HG03520 (cell line): ENCODE measurements at regions not wholly inside any gene's neighbourhood (a gene's known extent, or its start where the extent isn't known, plus 50 kb on each side); places are given as distances from the start of the nearest gene placed in this dataset.

Source experiments
- ATAC-seq: cut with Tn5 transposase; IDR thresholded peaks from one replicate; pipeline ENCODE4 v1.9.1; 2021; ENCODE audit warnings: mild to moderate bottlenecking, moderate library complexity; ENCODE audit not compliant: unreplicated experiment

DNA sequence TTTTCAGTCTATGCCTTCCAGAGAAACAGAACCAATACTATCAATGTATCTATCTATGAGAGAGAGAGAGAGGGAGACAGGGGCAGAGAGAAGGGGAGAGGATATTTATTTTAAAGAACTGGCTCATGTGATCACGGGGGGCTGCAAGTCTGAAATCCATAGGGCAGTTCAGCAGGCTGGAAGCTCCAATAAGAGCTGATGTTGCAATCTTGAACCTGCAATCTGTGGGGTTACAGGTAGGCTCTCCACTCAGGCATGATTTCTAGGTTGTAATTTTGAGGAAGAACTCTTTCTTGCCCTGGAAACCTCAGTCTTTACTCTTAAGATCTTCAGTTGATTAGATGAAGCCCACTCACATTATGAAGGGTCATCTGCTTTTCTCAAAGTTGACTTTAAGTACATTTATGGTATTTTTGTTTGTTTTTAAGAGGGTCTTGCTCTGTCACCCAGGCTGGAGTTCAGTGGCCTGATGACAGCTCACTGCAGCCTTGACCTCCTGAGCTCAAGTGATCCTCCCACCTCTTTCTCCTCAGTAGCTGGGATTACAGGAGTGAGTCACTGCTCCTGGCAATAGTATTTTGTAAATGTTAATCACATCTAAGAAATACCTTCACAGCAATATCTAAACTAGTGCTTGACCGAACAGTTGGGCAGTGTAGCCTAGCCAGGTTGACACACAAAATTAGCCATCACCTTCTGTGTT, 376.4 kb downstream of the FGF9 start:
- no peak for ATAC-seq

DNA sequence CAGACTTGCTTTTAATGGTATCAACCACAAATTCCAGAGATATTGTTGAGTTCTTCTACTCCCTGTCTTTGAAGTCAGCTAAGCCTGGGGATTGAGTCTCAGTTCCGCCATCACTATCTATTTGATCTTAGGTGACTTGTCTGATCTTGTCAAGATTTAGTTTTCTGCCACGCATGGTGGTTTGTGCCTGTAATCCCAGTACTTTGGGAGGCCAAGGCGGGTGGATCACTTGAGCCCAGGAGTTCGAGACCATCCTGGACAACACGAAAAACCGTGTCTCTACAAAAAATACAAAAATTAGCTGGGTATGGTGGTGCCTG, 376.9 kb downstream of the FGF9 start:
- no peak for ATAC-seq

DNA sequence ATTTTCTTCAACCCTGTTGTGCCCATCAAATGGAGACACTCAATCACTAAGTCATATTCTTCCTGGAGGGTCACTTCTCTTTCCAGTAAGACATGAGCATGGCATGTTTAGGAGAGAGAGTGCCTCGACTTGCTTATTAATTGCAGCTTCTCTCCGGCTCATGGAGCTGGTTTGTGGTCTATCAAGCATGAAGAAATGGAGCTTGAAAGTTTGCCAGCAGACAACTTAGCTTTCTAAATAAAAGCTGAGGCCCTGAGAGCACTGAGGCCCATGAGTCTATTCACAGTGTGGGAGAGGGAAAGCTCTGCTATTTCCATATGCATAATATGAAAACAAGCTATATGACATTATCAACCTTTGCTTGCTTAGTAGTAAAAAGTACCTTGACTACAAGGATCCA, 378.5 kb downstream of the FGF9 start:
- ATAC-seq = no peak

DNA sequence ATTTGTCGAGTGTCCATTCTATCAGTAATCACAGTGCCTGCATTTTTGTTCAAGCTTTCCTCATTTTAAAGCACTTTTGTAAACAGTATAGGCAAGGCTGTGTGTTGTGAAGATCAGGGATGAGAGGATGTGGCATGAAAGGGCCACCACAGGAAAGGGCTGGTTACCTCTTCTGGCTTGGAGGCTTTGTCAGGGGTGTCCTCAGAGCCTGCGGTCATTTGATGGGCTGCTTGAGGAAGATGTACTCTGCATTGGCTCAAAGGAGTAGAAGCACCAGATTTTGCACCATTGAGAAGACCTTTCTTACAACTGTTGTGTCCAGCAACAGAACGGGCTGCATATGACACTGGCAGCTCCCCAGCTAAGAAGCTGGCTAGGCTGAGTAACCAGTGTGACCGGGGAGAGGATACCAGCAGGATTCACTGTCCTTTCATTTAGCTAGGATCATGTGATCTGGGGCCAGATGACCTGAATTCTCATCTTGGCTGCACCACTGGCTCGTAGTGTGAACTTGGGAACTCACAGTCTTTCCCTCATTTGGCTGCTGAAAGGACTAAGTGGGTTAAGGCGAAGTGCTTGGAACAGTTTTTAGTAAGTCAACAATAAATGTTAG, 380.2 kb downstream of the FGF9 start:
- ATAC-seq = no peak

DNA sequence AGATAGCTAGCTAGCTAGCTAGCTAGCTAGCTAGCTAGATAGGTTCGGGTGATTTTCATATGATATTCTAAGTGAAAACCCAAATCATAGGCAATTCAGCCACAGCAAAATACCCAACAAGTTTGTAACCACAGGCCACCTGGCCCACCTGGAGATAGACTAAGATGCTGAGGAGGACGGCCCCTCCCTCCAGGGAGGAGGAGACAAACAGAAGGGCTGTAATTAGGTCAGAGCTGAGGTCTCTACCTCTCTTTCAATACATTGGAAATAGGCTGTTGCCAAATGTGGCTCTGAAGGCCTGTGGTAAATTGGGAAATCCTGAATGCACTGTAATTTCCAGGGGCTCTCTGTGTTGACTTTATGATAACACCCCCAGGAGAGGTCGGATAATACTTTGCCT, 382.2 kb downstream of the FGF9 start:
- no peak for ATAC-seq

DNA sequence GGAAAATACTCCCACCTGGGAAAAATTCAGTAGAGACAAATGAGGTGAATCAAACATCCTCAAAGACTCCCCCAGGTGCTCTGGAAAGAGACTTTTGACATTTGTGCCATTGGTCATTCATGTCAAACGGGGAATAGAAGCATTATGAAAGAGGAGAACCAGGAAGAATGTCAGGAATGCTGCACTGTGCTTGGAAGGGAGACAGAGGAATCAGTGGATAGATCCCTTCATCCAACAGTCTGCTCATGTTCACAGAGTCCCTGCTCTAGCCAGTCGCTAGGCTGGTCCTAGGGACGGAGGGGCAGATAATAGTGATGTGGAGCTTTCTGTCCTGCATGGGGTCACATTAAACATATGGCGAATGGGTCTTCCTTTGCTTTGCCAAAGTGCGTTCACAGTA, 384.4 kb downstream of the FGF9 start:
- ATAC-seq = no peak

DNA sequence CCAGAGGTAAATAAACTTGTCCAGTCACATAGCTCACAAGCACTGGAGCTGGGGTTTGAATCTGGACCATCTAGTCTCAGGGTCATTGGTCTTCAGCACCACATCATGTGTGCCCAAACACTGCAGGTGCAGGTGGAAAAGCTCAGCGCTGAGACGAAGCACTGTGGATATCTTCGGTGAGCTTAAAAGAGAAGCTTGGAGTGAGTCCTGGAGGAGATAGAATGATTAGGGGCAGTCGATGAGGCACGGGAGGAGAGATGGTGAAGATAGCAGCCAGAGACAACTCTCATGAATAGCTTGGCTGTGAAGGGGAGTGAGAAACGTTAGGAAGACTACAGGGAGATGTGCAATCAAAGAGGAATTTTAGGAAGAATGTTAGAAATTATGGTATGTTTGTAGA, 389.3 kb downstream of the FGF9 start:
- no peak for ATAC-seq

DNA sequence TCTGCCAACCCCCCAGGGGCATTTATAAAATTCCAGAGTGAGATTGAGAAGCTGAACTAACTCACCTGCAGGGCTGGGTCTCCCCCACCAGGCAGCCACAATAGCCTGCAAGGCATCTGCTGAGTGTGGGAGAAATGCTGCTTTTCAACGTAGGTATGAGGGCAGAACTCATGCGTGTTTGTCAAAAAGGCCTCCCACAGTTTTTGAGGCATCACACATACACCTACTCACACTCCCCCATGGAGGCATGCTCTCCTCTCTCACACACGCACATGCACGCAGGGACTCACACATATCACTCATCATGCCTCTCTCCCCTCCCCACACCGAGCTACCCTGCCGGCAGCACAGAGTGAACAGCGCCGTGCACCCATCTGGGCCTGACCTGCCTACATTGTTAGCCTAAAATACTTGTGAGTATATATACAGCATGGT, 390.5 kb downstream of the FGF9 start:
- ATAC-seq = peak; percentile 76

DNA sequence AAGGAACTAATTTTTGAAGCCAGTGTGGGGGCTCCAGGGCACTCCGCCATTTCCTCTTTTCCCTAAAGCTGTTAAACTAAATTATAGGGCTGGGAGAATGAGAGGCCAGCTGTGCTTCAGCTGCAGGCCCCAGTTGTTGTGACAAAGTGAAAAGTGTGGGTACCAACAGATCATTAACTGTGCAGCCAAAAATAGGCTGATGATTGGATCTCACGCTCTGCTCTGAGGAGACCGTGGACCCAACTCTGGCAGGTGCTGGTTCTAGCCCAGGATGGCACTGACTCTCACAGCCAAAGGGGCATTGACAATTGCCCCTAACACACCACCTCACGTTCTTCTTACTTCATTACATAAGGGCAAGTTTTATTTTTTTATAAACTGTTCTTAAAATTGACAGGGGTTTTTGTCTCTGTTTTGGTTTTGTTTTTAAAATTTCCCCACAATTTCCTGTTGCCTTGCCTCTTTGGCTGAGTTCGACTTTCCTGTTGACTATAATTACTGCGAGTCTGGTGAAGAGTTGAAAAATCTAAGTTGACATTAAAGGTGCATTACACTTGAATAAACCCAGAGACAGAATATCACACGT, 391.0 kb downstream of the FGF9 start:
- peak; percentile 70 for ATAC-seq

DNA sequence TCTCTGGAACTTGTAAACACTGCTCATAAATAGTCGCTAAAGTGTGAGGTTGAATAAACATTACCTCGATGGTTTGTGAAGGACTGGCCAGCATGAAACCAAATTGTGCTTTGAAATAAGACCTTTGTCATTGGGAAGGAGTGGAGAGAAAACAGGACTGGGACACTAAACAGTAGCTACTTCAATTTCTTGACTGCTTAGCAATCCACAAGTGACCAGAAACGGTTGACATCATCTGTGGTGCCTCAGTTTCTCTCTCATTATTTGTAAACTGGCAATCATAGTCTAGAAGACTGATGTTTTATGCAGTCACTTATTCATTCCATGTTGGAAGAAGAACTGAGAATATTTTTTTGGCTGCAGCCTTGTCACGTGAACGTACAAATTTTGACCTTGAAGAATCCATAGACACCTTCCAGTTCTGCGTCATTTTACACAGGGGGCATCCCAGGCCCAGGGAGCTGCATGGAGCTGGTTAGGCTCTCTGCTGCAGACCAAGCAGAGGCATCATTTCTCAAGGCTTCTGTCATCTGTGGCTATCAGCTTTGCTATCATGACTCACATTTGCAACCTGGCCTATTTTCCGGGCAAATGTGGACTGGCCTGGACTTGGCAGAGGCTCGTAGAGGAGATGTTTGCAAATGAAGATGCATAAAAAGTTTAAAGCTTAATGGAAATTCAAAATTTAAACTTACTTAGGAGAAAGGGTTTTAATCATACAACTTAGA, 391.8 kb downstream of the FGF9 start:
- ATAC-seq = no peak

DNA sequence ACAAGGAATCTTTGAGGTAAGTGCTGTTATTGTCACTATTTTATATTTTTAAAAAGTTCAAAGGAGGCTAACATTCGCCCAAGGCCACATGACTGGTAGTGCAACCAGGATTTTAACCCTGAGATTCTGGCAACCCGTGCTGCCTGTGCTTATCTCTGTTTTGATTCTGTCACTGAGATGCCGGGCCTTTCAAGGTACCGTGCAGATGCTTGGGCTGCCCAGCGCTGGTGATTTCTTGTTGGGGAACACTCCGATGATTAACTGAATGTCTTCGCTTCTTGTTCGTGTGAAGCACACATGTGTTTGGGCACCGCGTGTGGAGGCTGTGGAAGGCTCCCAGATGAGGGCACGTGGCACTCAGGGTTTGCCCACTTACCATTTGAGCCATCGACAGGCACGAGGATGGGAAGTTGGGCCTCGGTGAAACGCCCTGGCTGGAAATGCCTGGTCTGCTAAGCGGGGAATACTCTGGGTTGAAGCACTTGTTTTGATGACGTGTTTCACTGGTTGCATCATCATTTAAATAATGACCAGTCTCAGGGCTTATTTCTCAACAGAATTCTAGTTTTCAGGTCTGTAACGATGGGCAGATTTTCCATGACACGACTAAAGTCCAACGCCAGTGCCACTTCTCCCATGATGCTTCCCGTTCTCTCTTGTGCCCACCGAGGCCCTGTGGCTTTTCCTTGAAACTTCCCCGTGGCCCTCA, 392.7 kb downstream of the FGF9 start:
- no peak for ATAC-seq

DNA sequence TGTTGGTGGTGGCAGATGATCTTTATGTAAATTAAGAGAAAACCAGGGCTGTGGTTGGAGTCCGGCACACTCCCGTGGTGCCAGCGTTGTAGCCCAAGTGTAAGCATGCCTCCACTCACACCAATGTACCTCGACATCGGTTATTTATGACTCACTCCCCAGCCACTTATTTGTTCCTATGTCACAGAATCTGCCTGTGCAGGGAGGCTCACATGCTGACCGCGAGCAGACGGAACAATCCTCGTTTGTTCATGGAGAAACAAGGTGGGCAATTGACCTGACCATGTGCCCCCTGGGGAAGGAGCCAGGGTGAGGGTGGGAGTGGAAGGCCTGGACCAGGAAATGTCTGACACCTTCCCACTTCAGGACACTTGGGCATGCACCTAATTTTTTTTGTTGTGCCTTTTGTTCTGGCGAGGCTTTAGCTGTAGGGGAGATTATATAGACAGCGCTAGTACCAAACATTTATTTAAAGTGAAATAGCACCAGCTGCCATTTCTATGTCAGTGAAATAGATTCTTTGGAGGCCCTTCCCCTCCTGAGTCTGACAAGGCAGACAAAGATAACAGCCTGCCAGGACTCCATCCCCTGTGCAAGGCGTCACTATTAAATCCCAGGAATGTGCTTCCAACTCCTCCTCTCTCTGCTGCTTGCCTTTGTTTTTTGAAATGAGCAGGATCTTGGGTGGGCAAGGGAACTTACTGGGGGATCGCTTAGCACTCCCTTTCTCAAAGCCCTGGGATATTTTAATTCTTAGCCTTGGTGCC, 394.2 kb downstream of the FGF9 start:
- no peak for ATAC-seq

DNA sequence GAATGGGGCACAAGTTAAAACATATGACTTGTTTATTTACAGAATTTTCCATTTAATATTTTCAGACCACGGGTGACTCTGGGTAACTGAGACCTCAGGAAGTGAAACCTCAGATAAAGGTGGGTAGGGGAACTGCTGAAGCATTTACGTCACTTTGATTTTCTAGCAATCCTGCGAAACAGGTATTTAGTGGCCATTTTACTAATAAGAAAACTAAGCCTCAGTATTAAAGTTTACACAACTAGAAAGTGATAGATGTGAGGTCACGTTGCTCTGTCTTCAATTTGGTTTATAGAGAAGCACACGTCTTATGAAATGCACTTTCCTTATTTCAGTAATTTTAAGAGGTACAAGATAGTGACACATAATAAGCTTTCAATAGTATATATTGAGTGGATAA, 402.8 kb downstream of the FGF9 start:
- no peak for ATAC-seq

DNA sequence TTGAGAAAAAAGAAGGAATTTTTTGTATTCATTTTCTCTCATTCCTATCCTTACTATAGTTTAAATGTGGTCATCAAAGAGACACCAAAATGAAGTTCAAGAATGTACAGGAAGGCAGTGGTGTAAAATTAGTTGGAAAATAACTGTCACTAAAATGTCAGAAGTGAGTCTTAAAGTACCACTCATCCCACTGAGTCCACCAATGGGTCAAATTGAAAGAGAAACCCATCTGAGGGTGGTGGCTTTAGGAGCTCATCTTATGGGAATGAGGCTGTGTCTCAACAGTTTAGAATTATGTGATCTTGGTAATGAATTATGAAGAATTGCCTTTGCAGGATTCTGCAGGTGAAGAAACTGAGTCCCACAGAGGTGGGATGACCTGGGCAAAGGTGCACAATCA, 403.5 kb downstream of the FGF9 start:
- no peak for ATAC-seq

DNA sequence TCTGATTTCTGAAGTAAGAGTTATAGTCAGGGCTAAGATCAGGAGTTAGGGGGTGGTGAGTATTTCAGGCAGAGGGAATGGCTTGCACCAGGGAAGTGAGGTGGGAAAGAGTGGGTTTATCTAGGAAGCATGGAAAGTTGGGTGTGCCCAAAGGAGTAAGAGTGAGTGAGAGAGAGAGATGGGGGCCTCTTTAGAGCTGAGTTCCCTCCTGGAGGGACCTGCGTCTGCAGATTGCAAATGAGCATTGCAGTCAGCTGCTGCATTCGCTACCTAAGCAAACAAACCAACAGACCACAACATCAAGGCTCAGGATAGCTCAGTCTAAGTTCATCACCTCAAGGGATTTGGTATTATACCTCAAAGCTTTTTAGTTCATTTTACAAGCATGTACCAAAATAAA, 405.8 kb downstream of the FGF9 start:
- ATAC-seq = peak; percentile 52

DNA sequence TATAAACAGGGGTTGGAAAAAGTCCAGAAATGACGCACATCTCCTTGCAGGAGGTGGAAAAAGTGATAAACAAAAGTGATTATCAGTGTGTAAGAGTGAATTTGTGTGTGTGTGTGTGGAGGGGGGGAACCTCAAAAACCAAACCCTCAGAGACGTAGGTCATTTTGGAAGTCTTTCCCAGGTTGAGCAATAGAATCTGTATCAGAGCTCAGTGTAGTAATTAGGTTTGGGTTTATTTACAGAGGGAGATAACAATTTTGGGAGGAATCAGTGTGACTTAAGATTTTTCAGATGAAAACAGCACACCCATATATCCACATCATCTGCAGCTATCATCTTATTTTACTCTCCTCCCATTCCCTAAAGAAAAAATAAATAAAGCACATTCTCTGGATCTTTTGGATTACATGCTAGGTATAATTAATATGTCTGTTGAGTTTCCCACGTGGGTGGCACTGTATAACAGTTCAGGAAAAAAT, 406.4 kb downstream of the FGF9 start:
- ATAC-seq = no peak

DNA sequence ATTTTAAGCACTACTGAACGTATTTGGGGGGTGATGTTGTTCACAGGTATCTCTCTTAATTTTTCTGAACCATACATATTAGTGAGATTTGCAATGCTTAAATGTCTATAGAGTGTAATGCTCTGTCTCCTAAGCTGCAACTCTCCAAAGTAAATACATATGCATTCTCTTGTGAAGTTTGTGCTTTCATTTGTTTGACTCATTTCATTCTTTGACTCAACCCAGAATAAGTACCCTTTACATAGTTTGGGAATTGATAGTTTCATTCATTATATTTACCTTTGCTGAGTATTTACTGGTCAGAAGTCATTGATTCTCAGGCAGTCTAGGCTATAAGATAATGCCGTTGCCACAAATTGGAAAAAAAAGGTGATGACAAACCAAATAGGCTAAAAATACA, 406.9 kb downstream of the FGF9 start:
- no peak for ATAC-seq

DNA sequence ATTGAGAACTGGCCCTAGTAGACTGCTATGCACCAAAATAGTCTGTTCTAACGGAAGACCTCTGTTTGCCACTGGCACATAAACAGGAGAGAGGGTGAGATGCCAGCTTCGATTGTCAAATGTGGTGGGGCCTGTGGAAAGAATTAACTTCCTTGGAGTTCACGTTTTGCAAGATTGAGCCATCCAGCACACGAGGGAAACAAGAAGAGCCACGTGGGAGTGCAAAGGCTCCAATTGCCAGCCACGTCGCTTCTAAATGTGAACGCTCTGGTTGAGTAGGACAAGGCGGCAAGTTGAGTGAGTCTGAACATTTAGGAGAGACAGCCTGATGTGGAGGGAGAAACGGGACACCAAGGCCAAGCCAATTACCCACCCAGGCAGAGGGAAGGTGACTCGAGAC, 409.1 kb downstream of the FGF9 start:
- no peak for ATAC-seq

DNA sequence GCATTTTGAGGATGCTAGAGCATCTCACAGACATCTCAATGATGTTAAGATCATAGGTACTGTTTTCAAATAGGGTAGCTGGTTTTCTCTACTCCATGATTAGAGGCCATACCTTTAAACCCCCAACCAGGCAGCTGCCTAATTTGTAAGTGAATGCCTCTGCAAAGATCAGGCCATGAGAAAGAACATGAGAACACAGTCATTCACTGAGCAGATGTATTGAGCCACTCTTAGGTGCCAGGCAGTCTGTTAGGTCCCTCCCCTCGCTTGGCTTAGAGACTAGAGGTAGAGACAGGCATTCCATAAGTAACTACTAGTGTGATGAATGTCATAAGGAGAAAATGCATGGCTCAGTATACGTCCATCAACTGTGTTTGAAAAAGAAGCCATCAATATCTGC, 410.0 kb downstream of the FGF9 start:
- ATAC-seq = no peak

DNA sequence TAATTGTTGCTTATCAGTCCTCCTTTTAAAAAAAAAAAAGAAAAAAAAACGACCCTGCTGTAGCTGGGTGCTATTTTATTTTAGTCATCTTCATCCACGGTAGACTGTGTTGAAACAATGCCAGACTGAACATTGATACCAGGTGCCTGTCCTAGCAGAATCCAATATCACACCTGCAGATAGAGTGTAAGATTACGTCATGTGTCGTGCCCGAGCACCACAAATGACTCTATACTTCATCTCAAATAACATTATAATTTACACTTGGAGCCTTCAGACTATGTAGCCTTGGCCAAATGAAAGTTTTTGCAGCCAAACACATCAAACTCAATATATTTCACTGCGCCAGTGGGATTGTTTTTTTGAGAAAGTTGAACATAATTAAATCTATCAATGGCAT, 410.6 kb downstream of the FGF9 start:
- ATAC-seq = no peak

DNA sequence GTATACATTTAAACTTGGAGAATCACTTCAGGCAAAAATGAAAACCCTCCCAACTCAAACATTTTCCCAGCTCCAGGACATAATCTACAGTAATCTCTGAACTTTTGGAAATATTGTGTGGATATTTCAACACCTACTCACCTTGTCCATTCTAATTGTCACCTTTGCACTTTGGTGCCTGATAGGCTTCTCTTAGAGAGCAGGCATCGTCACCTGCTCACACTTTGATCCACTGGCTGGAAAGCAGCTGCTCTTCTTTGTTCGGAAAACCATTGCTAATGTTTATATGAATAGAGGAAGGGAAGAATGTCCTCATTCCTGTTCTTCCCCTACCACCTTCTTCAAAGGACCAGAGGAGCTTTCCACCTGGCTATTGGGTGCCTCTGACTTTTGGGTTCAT, 411.2 kb downstream of the FGF9 start:
- no peak for ATAC-seq
